NCI-H69 (cell line): ENCODE measurements at regions not wholly inside any gene's neighbourhood (a gene's known extent, or its start where the extent isn't known, plus 50 kb on each side); places are given as distances from the start of the nearest gene placed in this dataset.

ENCODE experiments used
- DNase-seq: peaks from one replicate; lab custom pipeline; 2025; lab: John Stamatoyannopoulos, UW

DNA sequence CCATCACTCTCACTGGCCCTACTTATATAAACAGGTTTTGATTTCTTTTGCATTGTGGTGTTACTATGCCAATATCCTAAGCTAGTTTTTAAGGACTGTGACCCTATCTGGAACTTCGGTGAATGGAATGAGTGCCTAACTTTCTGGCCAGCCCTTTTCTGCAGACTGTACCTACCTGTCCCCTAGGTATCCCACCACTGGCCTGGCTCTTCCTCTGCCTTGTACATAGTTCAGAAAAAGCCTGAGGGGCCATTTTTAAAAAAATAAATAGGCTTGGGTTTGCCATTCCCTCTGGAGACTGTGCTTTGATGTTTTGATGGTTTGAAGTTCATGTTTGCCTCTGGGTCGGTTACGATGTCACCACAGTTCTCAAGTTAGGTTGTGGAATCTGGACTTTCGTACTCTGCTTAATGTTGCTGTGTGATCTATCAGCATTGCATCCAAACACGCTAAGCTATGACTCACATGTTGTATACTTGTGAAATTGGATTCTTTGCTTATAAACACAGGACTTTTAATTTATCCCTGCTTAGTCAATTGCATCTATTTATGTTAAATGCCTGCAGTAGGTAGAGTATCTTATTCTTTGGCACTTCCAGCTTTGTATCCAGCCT is 182.0 kb downstream of the ANKRD50 start:
- no peak for DNase-seq

DNA sequence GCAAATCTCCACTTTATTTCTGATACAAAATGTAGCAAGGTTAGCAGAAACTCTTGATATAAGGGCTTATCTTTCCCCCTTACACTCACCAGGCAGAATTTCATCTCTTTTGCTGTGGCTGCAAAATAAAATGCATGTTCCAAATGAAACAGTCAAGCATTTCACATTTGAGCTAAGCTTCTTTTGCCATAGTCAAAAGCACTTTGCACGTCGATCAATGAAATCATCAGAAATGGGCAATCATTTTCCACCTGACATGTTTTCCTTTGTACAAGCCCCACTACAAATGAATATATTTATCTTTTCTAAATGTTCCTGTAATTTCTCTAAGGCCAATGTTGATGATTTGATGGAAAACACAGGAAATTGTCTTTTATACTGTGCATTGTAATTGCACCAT is 178.4 kb downstream of the ANKRD50 start:
- no peak for DNase-seq

DNA sequence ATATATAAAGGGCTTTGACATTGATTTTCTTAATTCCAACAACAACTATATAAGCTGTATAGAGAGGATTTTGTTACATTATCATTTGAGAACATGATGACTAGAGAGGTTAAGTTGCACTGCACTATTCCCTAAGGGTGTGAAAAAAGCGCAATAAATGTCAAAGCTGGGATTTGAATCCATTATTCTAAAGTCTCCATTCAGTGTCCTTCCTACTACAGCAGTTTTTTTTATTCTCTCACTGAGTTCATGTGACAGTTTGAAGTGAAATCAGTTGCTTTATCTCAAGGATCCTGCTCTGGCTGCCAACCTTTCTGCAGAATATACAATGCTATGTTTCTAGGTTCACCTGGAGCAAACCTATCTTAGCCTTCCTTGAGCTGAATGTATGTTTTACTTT is 177.5 kb downstream of the ANKRD50 start:
- peak; percentile 6 for DNase-seq

DNA sequence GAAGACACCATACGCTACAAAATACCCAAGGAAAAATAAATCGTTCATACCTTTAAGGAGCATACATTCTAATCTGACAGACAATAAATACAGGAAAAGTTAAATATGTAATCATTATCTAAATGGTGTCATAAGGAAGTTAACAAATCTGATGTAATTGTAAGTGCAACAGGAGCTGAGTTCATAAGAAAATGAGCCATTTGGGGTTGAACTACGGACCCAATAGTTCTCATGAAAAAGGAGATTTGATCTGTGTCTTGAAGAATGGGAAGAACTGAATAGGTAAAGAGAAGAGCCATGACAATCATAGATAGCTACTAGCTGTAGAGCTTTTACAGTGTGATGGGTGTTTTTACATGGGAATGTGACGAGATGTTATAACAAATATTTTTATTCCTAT is 175.6 kb downstream of the ANKRD50 start:
- no peak for DNase-seq

DNA sequence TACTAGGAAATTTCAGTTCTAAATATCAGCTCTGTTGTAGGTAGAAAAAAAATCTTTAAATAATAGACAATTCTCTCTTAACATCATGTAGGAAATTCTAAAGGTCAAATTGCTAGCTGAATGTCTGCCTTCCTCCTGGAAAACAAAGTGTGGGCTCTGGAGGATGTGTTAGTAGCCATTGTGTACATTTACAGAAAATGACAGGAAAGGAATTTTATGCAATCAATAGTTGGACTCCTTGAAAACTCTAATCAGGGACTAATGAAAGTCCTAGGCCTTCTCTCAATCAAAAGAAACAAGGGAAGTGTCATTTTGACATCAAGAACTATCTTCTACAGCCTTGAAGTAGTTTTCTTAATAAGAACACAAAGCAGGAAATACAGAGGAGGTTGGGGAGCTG is 174.6 kb downstream of the ANKRD50 start:
- peak; percentile 75 for DNase-seq

DNA sequence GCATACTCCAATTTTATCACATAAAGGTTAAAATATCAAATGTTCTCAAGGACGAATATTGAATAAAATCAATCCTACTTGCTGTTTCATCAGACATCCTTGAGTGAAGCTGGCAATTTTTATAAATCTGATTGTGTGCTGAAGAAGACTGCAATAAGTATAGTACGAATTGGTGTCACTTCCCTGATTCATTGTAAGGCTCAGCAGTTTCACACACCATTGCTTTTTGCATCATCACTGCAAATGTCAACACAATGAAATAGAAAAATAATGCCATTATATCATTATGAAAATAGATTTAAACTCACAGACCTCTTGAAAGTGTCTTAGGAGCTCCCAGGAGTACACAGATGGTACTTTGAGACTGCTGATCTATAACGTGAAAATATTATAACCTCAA is 172.5 kb downstream of the ANKRD50 start:
- peak; percentile 19 for DNase-seq

DNA sequence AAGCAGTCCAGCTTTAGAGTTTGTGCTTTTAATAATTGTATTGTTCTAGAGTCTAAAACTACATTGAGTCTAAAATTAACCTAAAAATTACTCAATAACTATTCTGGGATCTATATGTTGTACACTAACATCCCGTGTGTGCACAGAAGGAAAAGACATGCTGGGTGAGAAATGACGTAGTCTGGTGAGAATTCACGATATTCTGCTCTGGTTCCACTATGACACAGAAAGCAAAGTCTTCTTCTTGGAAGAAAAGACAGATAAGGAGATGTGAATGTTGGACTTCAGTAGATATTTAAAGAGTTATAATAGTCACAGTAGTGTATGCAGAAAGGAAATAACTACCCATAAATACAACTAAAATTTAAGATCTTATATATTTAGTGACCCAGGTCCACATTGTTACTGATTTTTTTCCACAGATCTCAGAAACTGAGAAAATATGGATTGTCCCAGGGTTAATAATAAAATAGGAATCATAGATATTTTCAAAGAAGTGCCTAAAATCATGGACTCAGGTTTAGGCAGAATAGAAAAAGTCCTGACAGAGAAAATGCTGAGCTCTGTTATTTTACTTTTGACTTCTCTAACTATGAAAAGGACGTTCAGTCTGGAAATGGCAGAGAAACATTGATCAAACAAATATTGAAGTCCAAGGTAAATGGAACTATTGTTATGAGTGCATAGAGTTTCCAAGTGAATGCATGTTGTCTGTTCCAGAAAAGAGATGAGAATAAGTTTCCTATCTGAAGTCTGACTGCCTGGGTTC is 170.7 kb downstream of the ANKRD50 start:
- DNase-seq, result no peak

DNA sequence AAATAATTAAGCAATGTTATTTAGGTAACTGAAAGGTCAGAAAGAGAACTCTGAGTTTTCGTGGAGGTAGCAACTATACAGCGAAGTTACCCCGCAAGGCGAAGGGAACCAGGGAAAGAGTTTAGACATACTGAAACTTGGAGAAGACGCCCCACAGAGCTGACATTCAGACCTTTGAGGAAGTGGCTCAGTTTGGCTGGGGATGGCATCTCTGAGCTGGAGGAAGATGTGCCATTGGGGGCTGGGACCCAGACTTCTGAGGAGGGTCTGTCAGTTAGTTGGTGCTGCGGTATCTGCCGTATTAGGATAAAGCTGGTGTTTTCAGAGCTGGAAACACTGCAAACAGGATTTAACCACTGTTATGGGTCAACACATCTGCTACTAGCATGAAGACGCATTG is 156.6 kb downstream of the ANKRD50 start:
- DNase-seq, result no peak

DNA sequence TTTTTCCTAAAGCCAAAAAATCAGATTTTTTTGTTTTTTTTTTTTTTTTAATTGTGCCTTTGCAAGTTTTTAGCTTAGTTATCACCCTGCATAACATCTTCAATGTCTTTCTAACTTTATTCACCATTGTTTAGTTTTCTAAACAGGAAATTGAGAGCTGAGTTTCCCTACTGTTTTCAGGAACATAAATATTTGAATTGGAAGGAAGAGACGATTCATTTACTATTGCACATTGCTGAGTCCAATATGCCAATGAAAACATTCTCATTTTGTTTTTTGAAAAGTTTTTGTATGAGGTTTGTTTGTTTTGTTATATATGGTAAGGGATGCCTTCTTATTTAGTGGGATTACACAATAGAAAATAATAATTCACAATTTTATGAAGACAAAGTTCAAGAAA is 148.4 kb downstream of the ANKRD50 start:
- DNase-seq, result no peak

DNA sequence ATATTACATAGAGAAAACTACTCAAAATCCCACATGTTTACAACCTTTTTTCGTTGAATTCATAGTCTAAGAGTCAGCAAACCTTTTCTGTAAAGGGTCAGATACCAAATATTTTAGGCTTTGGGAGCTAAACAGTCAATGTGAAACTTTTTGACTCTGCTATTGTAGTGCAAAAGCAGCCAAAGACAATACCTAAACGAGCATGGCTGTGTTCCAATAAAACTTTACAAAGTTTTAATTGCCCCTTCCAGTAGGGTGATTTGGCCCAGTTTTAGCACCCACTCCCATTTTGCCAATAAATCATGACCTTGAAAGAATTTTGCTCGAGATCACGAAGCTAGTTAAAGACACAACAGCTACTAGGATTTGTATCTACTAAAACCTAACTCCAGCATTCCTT is 147.2 kb downstream of the ANKRD50 start:
- DNase-seq, result no peak

DNA sequence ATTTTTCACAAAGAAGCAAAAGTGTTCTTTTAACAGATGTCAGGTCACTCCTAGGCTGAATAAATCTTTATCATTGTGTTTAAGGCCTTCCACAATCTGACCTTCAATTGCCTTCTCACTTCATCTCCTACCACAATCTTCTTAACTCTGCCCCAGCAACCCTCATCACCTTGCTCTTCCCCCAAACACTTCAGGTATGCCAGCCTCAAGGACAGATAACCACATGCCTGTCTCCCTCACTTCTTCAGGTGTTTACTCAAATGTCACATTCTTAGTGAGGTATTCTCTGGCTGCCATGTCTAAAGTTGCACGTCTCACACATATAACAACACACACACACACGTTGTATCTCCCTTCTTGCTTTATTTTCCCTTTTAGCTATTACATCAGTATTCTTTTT is 146.5 kb downstream of the ANKRD50 start:
- DNase-seq, result no peak

DNA sequence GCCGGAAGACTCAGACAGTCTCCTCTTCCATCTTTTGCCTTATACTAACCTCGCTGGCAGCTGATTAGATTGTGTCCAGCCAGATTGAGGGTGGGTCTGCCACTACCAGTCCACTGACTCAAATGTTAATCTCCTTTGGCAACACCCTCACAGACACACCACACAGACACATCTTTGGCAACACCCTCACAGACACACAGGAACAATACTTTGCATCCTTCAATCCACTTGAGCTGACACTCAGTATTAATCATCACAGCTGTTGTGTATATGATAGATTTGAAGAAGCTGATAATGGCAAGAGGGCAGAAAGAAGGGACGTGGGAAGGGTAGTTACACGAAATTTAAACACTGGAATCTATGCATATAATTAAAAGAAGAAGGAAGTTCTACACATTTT is 139.5 kb downstream of the ANKRD50 start:
- DNase-seq, result peak; percentile 14

DNA sequence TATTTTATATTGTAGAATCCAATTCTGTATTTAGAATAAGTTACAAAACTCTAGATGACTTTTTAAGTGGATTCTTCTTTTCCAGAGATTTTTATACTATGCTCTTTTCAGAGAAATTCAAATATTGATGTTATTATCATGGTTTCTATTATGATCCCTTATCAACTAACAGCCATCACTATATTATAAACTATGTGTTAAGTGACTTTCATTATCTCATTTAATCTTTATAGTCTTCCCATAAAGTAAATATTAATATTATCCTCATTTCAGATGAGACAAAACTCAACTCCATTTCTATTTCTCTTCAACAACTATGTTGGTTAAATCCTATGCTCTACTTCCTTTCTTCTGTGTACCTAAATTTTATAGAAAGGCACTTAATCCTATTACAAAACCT is 132.6 kb downstream of the ANKRD50 start:
- no peak for DNase-seq

DNA sequence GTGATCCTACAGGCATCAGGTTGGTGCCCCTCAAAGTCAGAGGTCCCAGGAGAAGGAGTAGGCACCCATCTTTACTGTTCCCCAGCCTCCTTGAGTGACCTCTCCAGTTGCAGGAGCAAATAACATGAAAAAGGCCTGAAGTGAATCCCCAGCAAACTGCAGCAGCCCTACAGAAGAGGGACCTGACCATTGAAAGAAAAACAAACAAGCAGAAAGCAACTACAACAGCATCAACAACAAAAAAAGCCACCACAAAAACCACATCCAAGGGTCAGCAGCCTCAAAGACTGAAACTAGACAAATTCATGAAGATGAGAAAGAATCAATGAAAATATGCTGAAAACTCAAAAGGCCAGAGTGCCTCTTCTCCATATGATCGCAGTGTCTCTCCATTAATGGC is 128.7 kb downstream of the ANKRD50 start:
- no peak for DNase-seq

DNA sequence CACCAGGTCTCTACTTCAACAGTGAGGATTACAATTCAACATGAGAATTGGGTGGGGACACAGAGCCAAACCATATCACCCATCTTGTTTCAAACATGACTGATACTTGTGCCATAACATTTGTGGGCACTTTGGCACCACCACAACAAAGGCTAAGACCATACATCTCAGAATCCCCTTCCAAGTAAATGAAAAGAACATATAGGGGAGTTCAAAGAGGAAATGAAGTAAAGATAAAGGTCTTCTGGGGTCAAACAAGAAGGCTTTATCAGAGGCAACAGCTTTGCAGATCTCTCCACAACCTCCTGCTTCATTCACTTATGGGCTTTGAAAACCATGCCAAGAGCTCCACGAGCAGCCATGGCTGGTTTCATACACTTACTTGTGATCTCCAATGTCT is 122.7 kb downstream of the ANKRD50 start:
- no peak for DNase-seq

DNA sequence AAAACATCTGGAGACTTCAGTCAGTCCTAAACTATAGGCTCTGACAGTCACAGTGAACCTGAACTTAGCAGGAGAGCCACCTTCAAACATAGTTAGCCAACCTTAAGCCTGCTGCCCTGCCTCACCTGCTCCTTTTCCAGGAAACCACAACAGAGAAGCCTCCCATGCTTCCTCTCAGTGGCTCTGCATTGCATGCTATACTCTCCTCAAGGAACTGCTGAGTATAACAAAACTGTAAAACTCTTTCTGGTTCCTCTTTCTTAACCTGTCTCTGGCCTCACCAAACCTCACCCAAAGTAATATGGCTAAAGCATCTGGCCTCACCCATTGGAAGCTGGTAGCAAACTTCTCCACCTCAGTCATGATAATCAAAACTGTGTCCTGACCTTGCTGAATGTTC is 122.1 kb downstream of the ANKRD50 start:
- DNase-seq, result peak; percentile 5

DNA sequence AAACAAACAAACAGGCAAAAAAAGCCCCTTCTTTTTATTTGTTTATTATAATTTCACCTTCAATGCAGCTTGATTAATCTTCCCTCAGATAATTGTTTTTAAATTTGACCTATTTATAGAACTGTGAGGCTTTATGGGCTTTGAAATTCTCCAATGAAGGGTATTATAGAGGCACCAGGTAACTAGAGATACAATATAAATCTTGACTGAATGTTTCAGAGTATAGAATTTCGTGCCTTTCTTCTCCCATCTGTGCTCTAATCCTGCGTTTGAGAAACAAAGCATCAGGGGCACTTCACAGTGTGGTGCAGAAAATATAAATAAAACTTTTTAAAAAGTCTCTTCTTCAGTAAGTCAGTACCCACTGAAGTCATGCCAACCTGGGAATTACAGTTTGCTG is 120.9 kb downstream of the ANKRD50 start:
- DNase-seq, result peak; percentile 76

DNA sequence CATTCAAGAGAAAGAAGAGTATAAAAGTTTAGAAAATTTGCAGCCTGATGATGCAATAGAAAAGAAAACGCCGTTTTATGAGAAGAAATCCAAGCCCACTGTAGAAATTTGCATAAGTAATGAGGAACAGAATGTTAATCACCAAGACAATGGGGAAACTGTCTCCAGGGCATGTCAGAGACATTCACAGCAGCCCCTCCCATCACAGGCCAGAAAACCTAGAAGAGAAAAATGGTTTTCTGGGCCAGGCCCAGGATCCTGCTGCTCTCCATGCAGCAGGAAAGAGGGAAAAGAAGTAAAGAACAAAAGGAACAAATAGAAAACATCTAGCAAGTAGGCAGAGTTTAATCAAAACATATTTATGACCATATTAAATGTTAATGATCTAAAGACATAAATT is 119.0 kb downstream of the ANKRD50 start:
- peak; percentile 39 for DNase-seq

DNA sequence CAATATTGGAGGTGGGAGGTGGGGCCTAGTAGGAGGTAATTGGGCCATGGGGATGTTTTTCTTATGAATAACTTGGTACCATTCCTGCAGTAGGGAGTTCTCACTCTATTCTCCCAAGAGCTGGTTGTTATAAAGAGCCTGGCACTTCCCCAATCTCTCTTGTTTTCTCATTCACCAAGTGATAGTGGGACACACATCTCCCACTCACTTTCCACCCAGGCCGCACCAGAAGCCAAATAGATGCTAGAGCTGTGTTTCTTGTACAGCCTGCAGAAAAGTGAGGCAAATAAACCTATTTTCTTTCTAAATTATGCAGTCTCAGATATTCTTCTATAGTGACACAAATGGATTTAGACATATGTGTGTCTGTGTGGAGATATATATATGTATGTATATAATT is 117.6 kb downstream of the ANKRD50 start:
- no peak for DNase-seq

DNA sequence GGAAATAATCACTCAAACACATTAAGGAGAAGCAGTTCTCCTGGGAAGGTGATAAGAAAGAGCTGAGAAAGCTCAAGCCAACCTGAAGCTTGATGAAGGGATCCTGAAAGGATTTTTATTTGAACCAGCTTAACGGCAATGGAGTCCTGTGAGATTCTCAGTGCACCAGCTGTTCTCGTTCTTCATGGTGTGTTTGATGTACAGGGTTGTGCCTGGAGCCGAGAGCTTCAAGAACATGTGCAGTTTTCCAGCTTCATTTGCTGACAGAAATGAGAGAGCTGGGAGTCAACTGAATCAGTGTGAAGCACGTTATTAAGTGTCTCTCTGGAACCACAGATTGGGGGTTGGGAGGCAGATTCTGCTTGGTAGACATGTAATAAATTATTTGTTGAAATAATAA is 115.7 kb downstream of the ANKRD50 start:
- peak; percentile 48 for DNase-seq

DNA sequence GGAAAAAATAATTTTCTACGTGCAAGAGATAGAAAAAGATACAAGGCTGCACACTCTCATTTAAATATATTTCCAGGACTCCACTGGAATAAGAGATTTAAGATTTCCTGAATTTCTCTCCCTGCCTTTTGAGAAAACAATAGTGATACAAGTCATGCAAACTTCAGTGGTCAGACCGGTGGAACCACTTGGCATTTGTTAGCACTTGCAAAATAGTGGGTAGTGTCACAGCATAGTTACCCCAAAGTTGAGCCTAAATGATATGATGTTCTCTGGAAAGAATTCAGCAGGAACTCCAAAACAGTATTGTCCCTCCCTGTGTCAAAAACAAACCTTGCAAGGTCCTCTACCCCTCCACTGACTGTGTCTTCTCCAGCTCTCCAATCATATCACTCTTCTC is 102.3 kb downstream of the ANKRD50 start:
- DNase-seq, result no peak
